Right lobe of liver (tissue), 4 donors: ENCODE measurements at regions not wholly inside any gene's neighbourhood (a gene's known extent, or its start where the extent isn't known, plus 50 kb on each side); places are given as distances from the start of the nearest gene placed in this dataset.

Experiments
- POLR2A ChIP-seq: fragments of 450-650 bp; IDR thresholded peaks from one replicate; pipeline ENCODE4 v1.6.1; 2017; ENCODE audit warnings: antibody characterized with exemption, mild to moderate bottlenecking
- TF ChIP-seq, protein P1 (sequence below), 4 donors: fragments of 200-600 bp in 3 of 4; fragments of 450-650 bp in 1 of 4; IDR thresholded peaks; one replicate each; pipeline versions ENCODE4 v1.5.1 to v1.8.0; 2016 to 2022; ENCODE audit warnings: antibody characterized with exemption in 4 of 4, mild to moderate bottlenecking in 2 of 4
- donor health status: DM: no; HTN: no; CAD: no.
- donor health status: DM: no; HTN: no; CAD: no.
- donor health status: DM: no; HTN: yes; CAD: no.

DNA sequence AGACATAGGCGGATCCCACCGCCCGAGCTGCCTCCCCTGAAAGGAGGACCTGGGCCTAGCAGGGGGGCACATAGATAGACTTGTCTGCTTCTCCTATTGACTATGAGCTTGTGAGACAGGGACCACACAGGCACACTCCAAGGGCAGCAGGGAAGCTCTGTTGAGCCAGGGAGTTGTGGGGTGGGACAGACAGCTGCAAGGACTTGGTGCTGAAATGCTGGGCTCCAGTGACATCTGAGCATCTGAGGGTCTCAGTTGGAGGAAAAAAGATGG lies 53.4 kb upstream of the ANO1 start:
- TF ChIP-seq, protein P1, sequence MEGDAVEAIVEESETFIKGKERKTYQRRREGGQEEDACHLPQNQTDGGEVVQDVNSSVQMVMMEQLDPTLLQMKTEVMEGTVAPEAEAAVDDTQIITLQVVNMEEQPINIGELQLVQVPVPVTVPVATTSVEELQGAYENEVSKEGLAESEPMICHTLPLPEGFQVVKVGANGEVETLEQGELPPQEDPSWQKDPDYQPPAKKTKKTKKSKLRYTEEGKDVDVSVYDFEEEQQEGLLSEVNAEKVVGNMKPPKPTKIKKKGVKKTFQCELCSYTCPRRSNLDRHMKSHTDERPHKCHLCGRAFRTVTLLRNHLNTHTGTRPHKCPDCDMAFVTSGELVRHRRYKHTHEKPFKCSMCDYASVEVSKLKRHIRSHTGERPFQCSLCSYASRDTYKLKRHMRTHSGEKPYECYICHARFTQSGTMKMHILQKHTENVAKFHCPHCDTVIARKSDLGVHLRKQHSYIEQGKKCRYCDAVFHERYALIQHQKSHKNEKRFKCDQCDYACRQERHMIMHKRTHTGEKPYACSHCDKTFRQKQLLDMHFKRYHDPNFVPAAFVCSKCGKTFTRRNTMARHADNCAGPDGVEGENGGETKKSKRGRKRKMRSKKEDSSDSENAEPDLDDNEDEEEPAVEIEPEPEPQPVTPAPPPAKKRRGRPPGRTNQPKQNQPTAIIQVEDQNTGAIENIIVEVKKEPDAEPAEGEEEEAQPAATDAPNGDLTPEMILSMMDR (IDR thresholded peaks at IDR 0.05): no peak
- TF ChIP-seq POLR2A: no peak
